Endothelial cell of umbilical vein (primary cell): ENCODE measurements at regions not wholly inside any gene's neighbourhood (a gene's known extent, or its start where the extent isn't known, plus 50 kb on each side); places are given as distances from the start of the nearest gene placed in this dataset.

Experiments
- CTCF ChIP-seq, 2 donors: IDR thresholded peaks; 1 replicate in 1 of 2; 2 replicates in 1 of 2; pipeline ENCODE4 v1.5.1; 2011; ENCODE audit warnings: low read length in 2 of 2, mild to moderate bottlenecking in 2 of 2, moderate library complexity in 2 of 2, control low read depth in 1 of 2, inconsistent platforms in 1 of 2, low read depth in 1 of 2; ENCODE audit not compliant: insufficient read depth in 1 of 2; ENCODE audit errors: extremely low read depth in 1 of 2
- EZH2 ChIP-seq: IDR thresholded peaks from 2 replicates; pipeline ENCODE4 v1.6.1; 2012; ENCODE audit warnings: borderline replicate concordance, low read depth, mild to moderate bottlenecking, moderate library complexity, low read length, inconsistent platforms; ENCODE audit not compliant: severe bottlenecking
- MAX ChIP-seq: IDR thresholded peaks from 2 replicates; pipeline ENCODE4 v1.6.1; 2011; ENCODE audit not compliant: insufficient read depth, insufficient read length
- POLR2A ChIP-seq: IDR thresholded peaks from 2 replicates; pipeline ENCODE4 v1.6.1; 2012; ENCODE audit warnings: low read depth, mild to moderate bottlenecking, control low read depth, low read length
- POLR2AphosphoS5 ChIP-seq: IDR thresholded peaks from 2 replicates; pipeline ENCODE4 v1.6.1; 2012; ENCODE audit warnings: low read depth, mild to moderate bottlenecking, control low read depth, low read length, moderate library complexity; ENCODE audit not compliant: insufficient read depth

- TF ChIP-seq MAX (no peak), CTCF (IDR thresholded peaks at IDR 0.05; ENCODE audit: extremely low read depth in 1 of 2, insufficient read depth in 1 of 2, low read depth in 1 of 2, low read length in 2 of 2) (no peak), POLR2AphosphoS5 (no peak), EZH2 (no peak), POLR2A (no peak)
Observed at GRCh38 chr5:3153906-3154305, 402.4 kb upstream of the IRX2 start.
